ENCODE measurements at regions not wholly inside any gene's neighbourhood (a gene's known extent, or its start where the extent isn't known, plus 50 kb on each side); places are given as distances from the start of the nearest gene placed in this dataset.

- TF ChIP-seq ZNF626 (tag by site-specific recombination; IDR thresholded peaks at IDR 0.05) = no peak
- no peak for TF ChIP-seq CTCF (tag by site-specific recombination; IDR thresholded peaks at IDR 0.05)
- no peak for TF ChIP-seq TCF7L2 (IDR thresholded peaks at IDR 0.05; ENCODE audit: borderline replicate concordance, low read depth, low read length)
- no peak for TF ChIP-seq TSHZ1 (tag by site-specific recombination; IDR thresholded peaks at IDR 0.05; ENCODE audit: borderline replicate concordance)
- no peak for TF ChIP-seq ZBTB6 (tag by site-specific recombination; IDR thresholded peaks at IDR 0.05)
- TF ChIP-seq ZEB2 (tag by site-specific recombination; IDR thresholded peaks at IDR 0.05) = no peak
- TF ChIP-seq ZNF292 (tag by site-specific recombination; IDR thresholded peaks at IDR 0.05; ENCODE audit: borderline replicate concordance, low read depth) = no peak
- TF ChIP-seq ZNF114 (tag by site-specific recombination; IDR thresholded peaks at IDR 0.05) = no peak
- no peak for TF ChIP-seq TRIM28 (IDR thresholded peaks at IDR 0.05; ENCODE audit: borderline replicate concordance, low read length)
- TF ChIP-seq ZNF639 (tag by site-specific recombination; IDR thresholded peaks at IDR 0.05) = no peak
- TF ChIP-seq ZFP3 (tag by site-specific recombination; IDR thresholded peaks at IDR 0.05; ENCODE audit: low read depth) = no peak
- TF ChIP-seq ZNF777 (tag by site-specific recombination; IDR thresholded peaks at IDR 0.05; ENCODE audit: borderline replicate concordance) = no peak
- no peak for TF ChIP-seq GLIS2 (tag by site-specific recombination; IDR thresholded peaks at IDR 0.05)
Observed at GRCh38 chr20:7736336-7736735, 203.9 kb downstream of the HAO1 start.
